ENCODE measurements at regions not wholly inside any gene's neighbourhood (a gene's known extent, or its start where the extent isn't known, plus 50 kb on each side); places are given as distances from the start of the nearest gene placed in this dataset.

DNA sequence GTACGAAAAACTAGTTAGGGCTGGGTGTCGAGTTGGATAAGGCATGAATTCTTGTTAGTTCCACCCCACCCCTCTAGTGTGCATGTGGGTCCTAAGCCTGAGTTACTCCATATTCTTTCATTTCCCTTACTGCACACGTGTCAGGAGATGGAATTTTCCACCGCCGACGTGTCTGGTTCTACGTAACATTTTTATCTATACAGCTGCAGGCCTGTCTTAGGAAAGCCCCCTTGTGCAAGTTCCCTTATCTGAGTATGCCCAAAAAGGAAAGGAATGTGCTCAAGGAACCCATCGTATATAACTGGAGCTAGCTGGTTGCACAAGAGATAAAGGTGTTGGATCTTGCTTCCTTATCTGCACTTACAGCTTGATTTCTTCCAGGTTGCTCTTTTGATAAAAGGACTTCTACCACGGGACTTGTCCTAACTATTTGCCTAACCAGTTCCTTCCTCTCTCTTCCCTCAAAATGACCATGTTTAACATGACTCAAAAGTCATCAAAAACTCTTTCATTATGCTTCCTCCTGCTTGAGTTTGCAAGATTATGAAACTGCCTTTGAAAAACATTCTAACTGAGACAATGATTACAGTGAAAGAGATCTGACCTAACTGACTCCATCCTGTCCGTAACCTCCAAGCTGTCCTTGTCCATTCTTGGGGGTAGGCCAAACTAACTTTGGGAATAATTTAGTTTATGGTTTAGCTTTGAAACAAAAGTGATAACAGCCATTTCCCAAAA is 181.4 kb downstream of the AKR1D1 start:
- Histone ChIP-seq H3K4me1 (ENCODE audit: control insufficient read depth, insufficient read depth, low read length) (peaks cover 3% of the 10 kb centered on the region), H3K27me3 (replicated peaks; ENCODE audit: control insufficient read depth, insufficient read depth, low read length) (no peaks in the 10 kb centered on the region), H3K9ac (ENCODE audit: low read length) (no peak overlapping the region), H3K36me3 (ENCODE audit: control insufficient read depth, insufficient read depth, low read length, severe bottlenecking) (no peaks in the 10 kb centered on the region), H3K4me3 (ENCODE audit: low read length) (no peak overlapping the region), H3K9me3 (ENCODE audit: control insufficient read depth, low read length) (no peaks in the 10 kb centered on the region)
- no peak for DNase-seq (ENCODE audit: low read depth)

DNA sequence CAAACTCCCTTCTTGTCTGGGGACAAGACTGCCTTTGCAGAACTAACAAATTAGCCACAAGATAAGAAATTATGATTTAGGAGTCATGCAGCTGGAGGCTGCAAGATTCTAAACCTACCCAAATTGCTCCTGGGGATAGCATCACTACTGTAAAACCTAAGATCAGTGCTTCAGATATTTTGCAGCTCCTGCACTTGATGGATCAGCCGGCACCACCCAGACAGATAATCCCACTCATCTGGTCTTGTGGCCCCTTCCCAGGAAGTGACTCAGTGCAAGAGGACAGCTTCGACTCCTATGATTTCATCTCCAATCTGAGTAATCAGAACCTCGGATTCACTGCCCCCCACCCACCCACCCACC is 181.9 kb downstream of the AKR1D1 start:
- H3K9ac ChIP-seq (ENCODE audit: low read length), result no peak overlapping the region
- H3K4me1 ChIP-seq (ENCODE audit: control insufficient read depth, insufficient read depth, low read length), result peaks cover 3% of the 10 kb centered on the region
- DNase-seq (ENCODE audit: low read depth), result no peak
- H3K4me3 ChIP-seq (ENCODE audit: low read length), result no peak overlapping the region
- H3K9me3 ChIP-seq (ENCODE audit: control insufficient read depth, low read length), result no peaks in the 10 kb centered on the region
- no peaks in the 10 kb centered on the region for H3K36me3 ChIP-seq (ENCODE audit: control insufficient read depth, insufficient read depth, low read length, severe bottlenecking)
- H3K27me3 ChIP-seq (replicated peaks; ENCODE audit: control insufficient read depth, insufficient read depth, low read length), result no peaks in the 10 kb centered on the region

DNA sequence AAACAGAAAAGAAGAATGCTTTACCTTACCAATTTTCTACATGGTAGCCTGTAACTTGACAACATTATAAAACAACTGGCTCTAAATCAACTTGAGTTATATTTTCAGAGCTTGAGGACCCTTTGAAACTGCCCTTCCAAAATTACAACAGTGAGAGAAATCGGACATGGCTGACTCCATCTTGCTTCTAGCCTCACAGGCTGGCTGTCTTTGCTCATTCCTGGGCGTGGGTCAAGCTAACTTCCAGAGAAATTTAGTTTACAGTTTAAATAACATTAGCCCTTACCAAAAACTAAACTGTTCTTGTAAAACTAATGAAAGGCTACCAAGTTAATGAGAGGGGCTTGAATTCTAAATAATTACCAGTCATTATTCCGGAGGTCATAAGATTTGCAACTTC is 183.4 kb downstream of the AKR1D1 start:
- no peaks in the 10 kb centered on the region for H3K9me3 ChIP-seq (ENCODE audit: control insufficient read depth, low read length)
- H3K4me3 ChIP-seq (ENCODE audit: low read length), result no peak overlapping the region
- no peaks in the 10 kb centered on the region for H3K27me3 ChIP-seq (replicated peaks; ENCODE audit: control insufficient read depth, insufficient read depth, low read length)
- DNase-seq (ENCODE audit: low read depth), result no peak
- no peaks in the 10 kb centered on the region for H3K36me3 ChIP-seq (ENCODE audit: control insufficient read depth, insufficient read depth, low read length, severe bottlenecking)
- H3K4me1 ChIP-seq (ENCODE audit: control insufficient read depth, insufficient read depth, low read length), result peaks cover 3% of the 10 kb centered on the region
- H3K9ac ChIP-seq (ENCODE audit: low read length), result no peak overlapping the region

DNA sequence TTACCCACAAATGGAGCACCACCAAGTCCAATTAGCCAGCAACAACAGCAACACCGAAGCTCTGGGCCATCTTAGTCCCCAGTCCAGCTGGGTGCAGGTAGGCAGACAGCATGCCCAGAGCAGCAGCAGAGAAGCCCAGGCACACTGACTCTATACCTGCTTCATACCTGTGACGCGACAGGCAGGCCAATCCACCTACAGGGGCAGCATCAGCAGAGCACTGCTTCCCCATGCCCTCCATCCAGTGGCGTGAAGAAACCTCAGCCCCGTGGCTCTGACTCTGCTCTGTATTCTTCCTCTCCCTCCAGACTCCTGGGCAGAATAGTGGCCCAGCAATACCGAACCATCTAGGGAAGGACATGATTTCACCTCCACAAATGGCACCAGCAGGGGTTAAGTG is 191.7 kb downstream of the AKR1D1 start:
- Histone ChIP-seq H3K27me3 (replicated peaks; ENCODE audit: control insufficient read depth, insufficient read depth, low read length) (no peaks in the 10 kb centered on the region), H3K4me3 (ENCODE audit: low read length) (no peak overlapping the region), H3K9ac (ENCODE audit: low read length) (no peak overlapping the region), H3K9me3 (ENCODE audit: control insufficient read depth, low read length) (peaks cover 2% of the 10 kb centered on the region), H3K36me3 (ENCODE audit: control insufficient read depth, insufficient read depth, low read length, severe bottlenecking) (no peaks in the 10 kb centered on the region), H3K4me1 (ENCODE audit: control insufficient read depth, insufficient read depth, low read length) (no peaks in the 10 kb centered on the region)
- no peak for DNase-seq (ENCODE audit: low read depth)

DNA sequence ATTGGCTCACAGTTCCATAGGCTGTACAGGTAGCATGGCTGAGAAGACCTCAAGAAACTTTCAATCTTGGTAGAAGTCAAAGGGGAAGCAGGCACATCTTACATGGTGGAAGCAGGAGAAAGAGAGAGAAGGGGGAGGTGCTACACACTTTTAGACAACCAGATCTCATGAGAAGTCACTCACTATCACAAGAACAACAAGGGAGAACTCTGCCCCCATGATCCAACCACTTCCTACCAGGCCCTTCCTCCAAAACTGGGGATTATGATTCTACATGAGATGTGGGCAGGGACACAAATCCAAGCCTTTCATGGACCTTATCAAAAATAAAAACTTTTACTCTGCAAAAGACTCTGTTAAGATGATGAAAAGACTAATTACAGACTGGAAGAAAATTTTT is 183.2 kb upstream of the TRIM24 start:
- no peaks in the 10 kb centered on the region for H3K36me3 ChIP-seq (ENCODE audit: control insufficient read depth, insufficient read depth, low read length, severe bottlenecking)
- H3K4me1 ChIP-seq (ENCODE audit: control insufficient read depth, insufficient read depth, low read length), result no peaks in the 10 kb centered on the region
- H3K27me3 ChIP-seq (replicated peaks; ENCODE audit: control insufficient read depth, insufficient read depth, low read length), result no peaks in the 10 kb centered on the region
- H3K9me3 ChIP-seq (ENCODE audit: control insufficient read depth, low read length), result peaks cover 1% of the 10 kb centered on the region
- no peak for DNase-seq (ENCODE audit: low read depth)
- H3K4me3 ChIP-seq (ENCODE audit: low read length), result no peak overlapping the region
- H3K9ac ChIP-seq (ENCODE audit: low read length), result no peak overlapping the region

DNA sequence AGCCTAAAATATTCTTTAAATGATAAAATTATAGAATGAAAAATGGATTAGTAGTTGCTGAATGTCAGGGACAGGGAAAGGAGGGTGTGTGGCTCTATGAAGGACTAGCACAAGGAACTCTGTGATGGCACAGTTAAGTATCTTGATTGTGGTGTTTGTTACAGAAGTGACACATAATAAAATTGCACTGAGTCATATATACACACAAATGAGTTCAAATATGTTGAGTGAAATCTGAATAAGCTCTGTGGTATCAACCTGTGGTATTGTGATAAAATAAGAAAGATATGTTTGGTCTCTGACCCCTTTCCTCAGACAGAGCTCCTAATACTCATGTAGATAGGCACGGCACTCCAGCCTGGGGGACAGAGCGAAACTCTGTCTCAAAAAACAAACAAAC is 181.5 kb upstream of the TRIM24 start:
- H3K9me3 ChIP-seq (ENCODE audit: control insufficient read depth, low read length), result no peaks in the 10 kb centered on the region
- H3K4me1 ChIP-seq (ENCODE audit: control insufficient read depth, insufficient read depth, low read length), result no peaks in the 10 kb centered on the region
- no peaks in the 10 kb centered on the region for H3K27me3 ChIP-seq (replicated peaks; ENCODE audit: control insufficient read depth, insufficient read depth, low read length)
- no peak overlapping the region for H3K4me3 ChIP-seq (ENCODE audit: low read length)
- no peak for DNase-seq (ENCODE audit: low read depth)
- H3K9ac ChIP-seq (ENCODE audit: low read length), result no peak overlapping the region
- no peaks in the 10 kb centered on the region for H3K36me3 ChIP-seq (ENCODE audit: control insufficient read depth, insufficient read depth, low read length, severe bottlenecking)

DNA sequence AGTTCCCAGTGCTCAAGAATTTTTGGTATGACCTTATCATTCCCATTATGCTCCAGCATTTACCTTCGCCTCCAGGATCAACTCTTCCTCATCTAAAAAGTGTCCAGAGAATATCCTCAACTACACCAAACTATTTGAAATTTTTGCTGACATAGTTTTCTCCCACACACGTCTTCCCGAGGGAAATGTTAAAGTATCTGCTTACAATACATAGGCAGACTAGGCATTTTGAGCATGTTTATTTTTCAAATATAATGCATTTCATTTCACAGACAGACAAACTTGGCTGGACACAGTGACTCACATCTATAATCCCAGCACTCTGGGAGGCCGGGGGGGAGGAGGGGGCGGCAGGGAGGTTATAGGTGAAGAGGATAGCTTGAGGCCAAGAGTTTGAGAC is 177.1 kb upstream of the TRIM24 start:
- no peak overlapping the region for H3K9ac ChIP-seq (ENCODE audit: low read length)
- no peaks in the 10 kb centered on the region for H3K4me1 ChIP-seq (ENCODE audit: control insufficient read depth, insufficient read depth, low read length)
- no peak overlapping the region for H3K4me3 ChIP-seq (ENCODE audit: low read length)
- no peaks in the 10 kb centered on the region for H3K27me3 ChIP-seq (replicated peaks; ENCODE audit: control insufficient read depth, insufficient read depth, low read length)
- peak; percentile 18 for DNase-seq (ENCODE audit: low read depth)
- H3K36me3 ChIP-seq (ENCODE audit: control insufficient read depth, insufficient read depth, low read length, severe bottlenecking), result no peaks in the 10 kb centered on the region
- H3K9me3 ChIP-seq (ENCODE audit: control insufficient read depth, low read length), result no peaks in the 10 kb centered on the region

DNA sequence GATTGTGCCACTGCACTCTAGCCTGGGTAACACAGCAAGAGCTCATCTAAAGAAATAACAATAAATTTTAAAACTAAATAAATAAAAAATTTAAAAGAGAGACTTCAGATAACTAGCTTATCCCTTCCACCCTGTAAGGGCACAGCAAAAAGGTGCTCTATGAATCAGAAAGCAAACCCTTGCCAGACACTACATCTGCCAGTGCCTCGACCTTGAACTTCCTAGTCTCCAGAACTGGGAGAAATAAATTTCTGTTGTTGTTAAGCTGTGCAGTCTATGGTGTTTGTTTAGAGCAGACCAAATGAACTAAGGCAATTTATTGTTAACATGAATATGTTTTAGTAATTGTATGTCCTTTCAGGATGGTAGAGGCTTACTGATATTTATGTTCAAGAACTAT is 174.9 kb upstream of the TRIM24 start:
- Histone ChIP-seq H3K36me3 (ENCODE audit: control insufficient read depth, insufficient read depth, low read length, severe bottlenecking) (no peaks in the 10 kb centered on the region), H3K9me3 (ENCODE audit: control insufficient read depth, low read length) (peaks cover 12% of the 10 kb centered on the region), H3K4me3 (ENCODE audit: low read length) (no peak overlapping the region), H3K27me3 (replicated peaks; ENCODE audit: control insufficient read depth, insufficient read depth, low read length) (no peaks in the 10 kb centered on the region), H3K4me1 (ENCODE audit: control insufficient read depth, insufficient read depth, low read length) (no peaks in the 10 kb centered on the region), H3K9ac (ENCODE audit: low read length) (no peak overlapping the region)
- DNase-seq (ENCODE audit: low read depth), result no peak

DNA sequence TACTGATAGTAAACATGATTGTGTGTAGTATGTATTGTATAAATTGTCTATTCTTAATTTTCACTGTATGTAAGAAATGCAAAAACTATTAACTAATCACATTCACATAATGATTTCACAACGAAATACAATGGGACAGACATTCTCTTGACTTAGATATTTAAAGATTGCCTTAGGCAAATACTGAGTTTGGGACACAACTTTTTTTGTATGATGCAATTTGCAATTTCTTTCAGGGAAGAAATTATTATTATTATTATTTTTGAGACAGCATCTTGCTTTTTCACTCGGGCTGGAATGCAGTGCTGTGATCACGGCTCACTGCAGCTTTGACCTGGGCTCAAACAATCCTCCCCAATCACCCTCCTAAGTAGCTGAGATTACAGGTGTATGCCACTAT is 173.2 kb upstream of the TRIM24 start:
- no peak overlapping the region for H3K4me3 ChIP-seq (ENCODE audit: low read length)
- no peaks in the 10 kb centered on the region for H3K4me1 ChIP-seq (ENCODE audit: control insufficient read depth, insufficient read depth, low read length)
- H3K36me3 ChIP-seq (ENCODE audit: control insufficient read depth, insufficient read depth, low read length, severe bottlenecking), result no peaks in the 10 kb centered on the region
- DNase-seq (ENCODE audit: low read depth), result no peak
- peaks cover 12% of the 10 kb centered on the region for H3K9me3 ChIP-seq (ENCODE audit: control insufficient read depth, low read length)
- no peaks in the 10 kb centered on the region for H3K27me3 ChIP-seq (replicated peaks; ENCODE audit: control insufficient read depth, insufficient read depth, low read length)
- H3K9ac ChIP-seq (ENCODE audit: low read length), result no peak overlapping the region

DNA sequence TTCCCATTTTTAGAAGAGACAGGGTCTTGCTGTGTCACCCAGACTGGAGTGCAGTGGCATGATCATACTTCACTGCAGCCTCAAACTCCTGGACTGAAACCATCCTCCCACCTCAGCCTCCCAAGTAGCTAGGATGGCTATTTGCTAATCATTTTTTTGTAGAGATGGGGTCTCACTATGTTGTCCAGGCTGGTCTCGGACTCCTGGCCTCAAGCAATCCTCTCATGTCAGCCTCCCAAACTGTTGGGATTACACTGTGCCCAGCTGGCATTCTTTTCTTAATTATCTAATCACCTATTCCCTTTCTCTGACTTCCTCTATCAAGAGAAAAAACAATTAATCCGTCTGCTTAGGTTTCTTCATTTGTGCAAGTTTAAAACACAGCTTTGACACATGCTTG is 172.5 kb upstream of the TRIM24 start:
- DNase-seq (ENCODE audit: low read depth), result no peak
- no peaks in the 10 kb centered on the region for H3K36me3 ChIP-seq (ENCODE audit: control insufficient read depth, insufficient read depth, low read length, severe bottlenecking)
- H3K4me1 ChIP-seq (ENCODE audit: control insufficient read depth, insufficient read depth, low read length), result no peaks in the 10 kb centered on the region
- H3K27me3 ChIP-seq (replicated peaks; ENCODE audit: control insufficient read depth, insufficient read depth, low read length), result no peaks in the 10 kb centered on the region
- H3K9ac ChIP-seq (ENCODE audit: low read length), result no peak overlapping the region
- H3K4me3 ChIP-seq (ENCODE audit: low read length), result no peak overlapping the region
- peaks cover 12% of the 10 kb centered on the region for H3K9me3 ChIP-seq (ENCODE audit: control insufficient read depth, low read length)

DNA sequence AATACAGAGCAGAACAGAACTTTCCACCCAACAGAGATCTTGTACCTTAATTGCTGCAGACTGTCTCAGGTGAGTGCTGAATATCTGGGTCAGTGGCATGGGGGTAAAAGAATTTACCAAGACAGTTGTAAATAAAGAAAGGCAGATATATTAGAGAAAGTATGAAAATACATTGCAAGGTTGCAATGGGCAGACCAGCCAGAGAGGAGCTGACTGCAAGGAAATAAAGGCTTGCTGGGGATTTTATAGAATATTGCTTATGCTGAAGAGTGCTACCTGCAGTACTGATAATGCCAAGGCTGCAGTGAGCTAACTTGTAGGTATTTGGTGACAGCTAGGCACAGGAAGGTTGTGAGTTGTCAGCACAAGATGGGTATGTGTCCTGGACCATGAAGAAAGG is 171.0 kb upstream of the TRIM24 start:
- H3K36me3 ChIP-seq (ENCODE audit: control insufficient read depth, insufficient read depth, low read length, severe bottlenecking), result no peaks in the 10 kb centered on the region
- no peaks in the 10 kb centered on the region for H3K27me3 ChIP-seq (replicated peaks; ENCODE audit: control insufficient read depth, insufficient read depth, low read length)
- H3K9ac ChIP-seq (ENCODE audit: low read length), result no peak overlapping the region
- DNase-seq (ENCODE audit: low read depth), result no peak
- no peak overlapping the region for H3K4me3 ChIP-seq (ENCODE audit: low read length)
- H3K4me1 ChIP-seq (ENCODE audit: control insufficient read depth, insufficient read depth, low read length), result no peaks in the 10 kb centered on the region
- H3K9me3 ChIP-seq (ENCODE audit: control insufficient read depth, low read length), result peaks cover 12% of the 10 kb centered on the region

DNA sequence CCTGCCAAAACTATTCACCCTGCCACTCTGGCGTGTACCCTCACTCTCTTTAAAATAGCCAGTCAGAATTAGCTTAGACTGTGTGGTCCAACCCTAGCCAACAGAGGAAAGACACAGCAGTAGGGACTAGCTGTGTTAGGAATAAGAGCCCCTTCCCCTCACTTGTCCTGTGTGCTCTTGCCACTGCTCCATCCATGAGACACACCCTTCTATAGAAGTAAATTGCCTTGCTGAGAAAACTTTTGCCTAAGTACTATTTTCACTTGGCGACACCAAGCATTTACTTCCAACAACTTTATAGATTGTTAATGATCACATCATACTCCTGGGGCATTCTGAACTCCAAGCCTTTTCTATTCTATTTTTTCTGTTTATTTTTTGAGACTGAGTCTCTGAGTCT is 170.2 kb upstream of the TRIM24 start:
- Histone ChIP-seq H3K4me1 (ENCODE audit: control insufficient read depth, insufficient read depth, low read length) (no peaks in the 10 kb centered on the region), H3K36me3 (ENCODE audit: control insufficient read depth, insufficient read depth, low read length, severe bottlenecking) (no peaks in the 10 kb centered on the region), H3K27me3 (replicated peaks; ENCODE audit: control insufficient read depth, insufficient read depth, low read length) (no peaks in the 10 kb centered on the region), H3K9me3 (ENCODE audit: control insufficient read depth, low read length) (peaks cover 12% of the 10 kb centered on the region), H3K9ac (ENCODE audit: low read length) (no peak overlapping the region), H3K4me3 (ENCODE audit: low read length) (no peak overlapping the region)
- no peak for DNase-seq (ENCODE audit: low read depth)
